Astrocyte (in vitro differentiated cells and primary cell): ENCODE measurements at regions not wholly inside any gene's neighbourhood (a gene's known extent, or its start where the extent isn't known, plus 50 kb on each side); places are given as distances from the start of the nearest gene placed in this dataset.

Experiments
- DNase-seq: peaks from one replicate; pipeline ENCODE4 v3.0.0-alpha.2; 2010; ENCODE audit warnings: low read depth
- FAIRE-seq: peaks from 2 replicates; lab custom pipeline; 2011; peaks lifted over from hg19 to GRCh38; lab: Jason Lieb, UNC
- H2AFZ ChIP-seq: 2 replicates; pipeline ENCODE4 v1.6.0; 2012; ENCODE audit warnings: low read depth, low read length, inconsistent platforms
- H3K27ac ChIP-seq: 2 replicates; pipeline ENCODE4 v1.5.1; 2011; ENCODE audit warnings: low read depth, low read length, inconsistent platforms
- H3K27me3 ChIP-seq: 2 replicates; pipeline ENCODE4 v1.6.0; 2011; ENCODE audit warnings: low read length, inconsistent platforms; ENCODE audit not compliant: insufficient read depth
- H3K36me3 ChIP-seq: 2 replicates; pipeline ENCODE4 v1.5.1; 2011; ENCODE audit warnings: low read length, inconsistent platforms; ENCODE audit not compliant: insufficient read depth
- H3K4me1 ChIP-seq: 2 replicates; pipeline ENCODE4 v1.5.1; 2011; ENCODE audit warnings: low read length, inconsistent platforms; ENCODE audit not compliant: insufficient read depth
- H3K4me2 ChIP-seq: 2 replicates; pipeline ENCODE4 v1.6.0; 2012; ENCODE audit warnings: low read length, inconsistent platforms
- H3K4me3 ChIP-seq: 2 replicates; pipeline ENCODE4 v1.5.1; 2011; ENCODE audit warnings: low read depth, mild to moderate bottlenecking, low read length, inconsistent platforms; ENCODE audit not compliant: insufficient read depth
- H3K79me2 ChIP-seq: 2 replicates; pipeline ENCODE4 v1.6.0; 2012; ENCODE audit warnings: mild to moderate bottlenecking, low read length, inconsistent platforms; ENCODE audit not compliant: insufficient read depth
- H3K9ac ChIP-seq: 2 replicates; pipeline ENCODE4 v1.6.0; 2012; ENCODE audit warnings: mild to moderate bottlenecking, low read length, inconsistent platforms
- H3K9me3 ChIP-seq: 2 replicates; pipeline ENCODE4 v1.5.1; 2012; ENCODE audit warnings: low read depth, mild to moderate bottlenecking, low read length, inconsistent platforms; ENCODE audit not compliant: insufficient read depth
- H4K20me1 ChIP-seq: 2 replicates; pipeline ENCODE4 v1.6.0; 2012; ENCODE audit warnings: low read length, inconsistent platforms; ENCODE audit not compliant: insufficient read depth
- H3K27ac Mint-ChIP-seq: one replicate; pipeline ENCODE4 v1.8.0; 2021; ENCODE audit warnings: mild to moderate bottlenecking, mixed read lengths; ENCODE audit not compliant: unreplicated experiment
- H3K27me3 Mint-ChIP-seq: one replicate; pipeline ENCODE4 v1.8.0; 2021; ENCODE audit warnings: low read depth, mixed read lengths; ENCODE audit not compliant: unreplicated experiment
- H3K36me3 Mint-ChIP-seq: one replicate; pipeline ENCODE4 v1.8.0; 2021; ENCODE audit warnings: low read depth, mixed read lengths; ENCODE audit not compliant: unreplicated experiment
- H3K4me1 Mint-ChIP-seq: one replicate; pipeline ENCODE4 v1.8.0; 2021; ENCODE audit warnings: low read depth, mixed read lengths; ENCODE audit not compliant: unreplicated experiment
- H3K4me3 Mint-ChIP-seq: one replicate; pipeline ENCODE4 v1.8.0; 2021; ENCODE audit warnings: mild to moderate bottlenecking, moderate library complexity, mixed read lengths; ENCODE audit not compliant: unreplicated experiment
- H3K9me3 Mint-ChIP-seq: one replicate; pipeline ENCODE4 v1.8.0; 2021; ENCODE audit warnings: mild to moderate bottlenecking, mixed read lengths; ENCODE audit not compliant: unreplicated experiment
- EZH2 ChIP-seq: IDR thresholded peaks from 2 replicates; pipeline ENCODE4 v1.6.1; 2012; ENCODE audit warnings: mild to moderate bottlenecking, low read length, inconsistent platforms; ENCODE audit not compliant: insufficient read depth
- TF ChIP-seq, protein P1 (sequence below): IDR thresholded peaks from 2 replicates; pipeline ENCODE4 v1.5.1; 2011; ENCODE audit warnings: low read depth, mild to moderate bottlenecking, inconsistent platforms, low read length, moderate library complexity; ENCODE audit not compliant: insufficient read depth

DNA sequence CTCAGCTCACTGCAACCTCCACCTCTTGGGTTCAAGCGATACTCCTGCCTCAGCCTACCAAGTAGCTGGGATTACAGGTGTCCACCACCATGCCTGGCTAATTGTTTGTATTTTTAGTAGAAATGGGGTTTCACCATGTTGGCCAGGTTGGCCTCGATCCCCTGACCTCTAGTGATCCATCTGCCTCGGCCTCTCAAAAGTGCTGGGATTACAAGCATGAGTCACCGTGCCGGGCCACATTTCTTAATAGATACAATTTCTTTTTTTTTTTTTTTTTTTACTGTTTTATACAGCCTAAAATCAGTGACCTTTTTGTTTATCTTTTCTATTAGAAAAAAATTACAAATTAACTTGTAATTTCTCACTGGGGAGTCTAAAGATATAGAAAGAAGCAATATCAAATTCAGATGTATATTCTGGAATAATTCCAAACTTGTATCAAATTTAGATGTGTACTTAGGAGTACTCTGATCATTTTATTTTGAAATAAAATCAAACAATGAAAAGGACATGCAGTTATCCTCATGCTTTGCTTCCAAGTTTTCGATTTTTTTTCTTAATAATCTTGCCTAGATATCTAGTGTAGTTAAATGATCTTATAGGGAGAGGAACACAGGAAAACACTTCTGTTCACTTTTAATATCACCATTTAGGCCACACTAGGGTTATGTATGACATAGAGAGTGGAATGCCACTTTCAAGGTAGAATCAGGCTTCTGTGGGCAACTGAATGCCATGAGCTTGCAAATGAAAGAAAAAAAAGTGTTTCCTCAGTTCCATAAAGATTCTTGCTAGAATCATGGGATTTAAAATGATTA is 1089.3 kb downstream of the SUCLG1 start:
- H2AFZ ChIP-seq = no peak overlapping the region

DNA sequence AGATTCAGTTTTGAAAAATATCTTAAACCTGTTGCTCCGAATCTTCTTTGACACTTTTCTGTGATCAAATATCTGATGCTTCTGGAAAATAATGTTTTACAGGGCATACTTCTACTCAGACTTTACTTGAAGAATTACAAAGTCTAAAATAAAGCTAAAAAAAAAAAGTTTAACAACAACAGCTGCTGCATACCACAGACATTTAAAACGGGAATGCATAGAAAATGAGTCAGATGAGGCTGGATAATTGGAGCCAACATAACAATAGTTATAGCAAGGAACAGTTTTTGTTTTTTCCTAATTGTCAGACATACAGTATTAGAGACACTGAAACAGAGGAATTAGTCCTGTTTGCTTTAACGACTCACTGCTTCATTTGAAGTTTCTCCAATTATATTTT is 1090.2 kb downstream of the SUCLG1 start:
- H3K27ac Mint-ChIP-seq = no peak overlapping the region
- Histone ChIP-seq H3K27me3 (no peaks in the 10 kb centered on the region), H3K27ac (no peak overlapping the region), H3K4me3 (no peak overlapping the region), H3K79me2 (no peaks in the 10 kb centered on the region), H2AFZ (no peak overlapping the region), H3K9ac (no peak overlapping the region), H4K20me1 (no peaks in the 10 kb centered on the region), H3K4me2 (no peak overlapping the region), H3K4me1 (peaks cover 3% of the 10 kb centered on the region), H3K36me3 (no peaks in the 10 kb centered on the region), H3K9me3 (no peaks in the 10 kb centered on the region)
- peak; percentile 43 for FAIRE-seq
- H3K27me3 Mint-ChIP-seq = no peaks in the 10 kb centered on the region
- no peaks in the 10 kb centered on the region for H3K36me3 Mint-ChIP-seq
- H3K4me3 Mint-ChIP-seq = no peak overlapping the region
- TF ChIP-seq, protein P1, sequence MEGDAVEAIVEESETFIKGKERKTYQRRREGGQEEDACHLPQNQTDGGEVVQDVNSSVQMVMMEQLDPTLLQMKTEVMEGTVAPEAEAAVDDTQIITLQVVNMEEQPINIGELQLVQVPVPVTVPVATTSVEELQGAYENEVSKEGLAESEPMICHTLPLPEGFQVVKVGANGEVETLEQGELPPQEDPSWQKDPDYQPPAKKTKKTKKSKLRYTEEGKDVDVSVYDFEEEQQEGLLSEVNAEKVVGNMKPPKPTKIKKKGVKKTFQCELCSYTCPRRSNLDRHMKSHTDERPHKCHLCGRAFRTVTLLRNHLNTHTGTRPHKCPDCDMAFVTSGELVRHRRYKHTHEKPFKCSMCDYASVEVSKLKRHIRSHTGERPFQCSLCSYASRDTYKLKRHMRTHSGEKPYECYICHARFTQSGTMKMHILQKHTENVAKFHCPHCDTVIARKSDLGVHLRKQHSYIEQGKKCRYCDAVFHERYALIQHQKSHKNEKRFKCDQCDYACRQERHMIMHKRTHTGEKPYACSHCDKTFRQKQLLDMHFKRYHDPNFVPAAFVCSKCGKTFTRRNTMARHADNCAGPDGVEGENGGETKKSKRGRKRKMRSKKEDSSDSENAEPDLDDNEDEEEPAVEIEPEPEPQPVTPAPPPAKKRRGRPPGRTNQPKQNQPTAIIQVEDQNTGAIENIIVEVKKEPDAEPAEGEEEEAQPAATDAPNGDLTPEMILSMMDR = no peak
- no peak for TF ChIP-seq EZH2
- peak; percentile 0 for DNase-seq
- H3K9me3 Mint-ChIP-seq = no peaks in the 10 kb centered on the region
- H3K4me1 Mint-ChIP-seq = peaks cover 5% of the 10 kb centered on the region

More for the DNA sequence above, 1089.3 kb downstream of the SUCLG1 start:
- no peak for TF ChIP-seq EZH2
- TF ChIP-seq, protein P1 = no peak
- Histone ChIP-seq H3K27me3 (no peaks in the 10 kb centered on the region), H3K9ac (no peak overlapping the region), H4K20me1 (no peaks in the 10 kb centered on the region), H3K27ac (no peak overlapping the region), H3K9me3 (no peaks in the 10 kb centered on the region), H3K79me2 (no peaks in the 10 kb centered on the region), H3K4me1 (peaks cover 3% of the 10 kb centered on the region), H3K36me3 (no peaks in the 10 kb centered on the region), H3K4me2 (no peak overlapping the region), H3K4me3 (no peak overlapping the region)
- no peaks in the 10 kb centered on the region for H3K27me3 Mint-ChIP-seq
- H3K9me3 Mint-ChIP-seq = no peaks in the 10 kb centered on the region
- peaks cover 3% of the 10 kb centered on the region for H3K4me1 Mint-ChIP-seq
- no peak overlapping the region for H3K4me3 Mint-ChIP-seq
- no peaks in the 10 kb centered on the region for H3K36me3 Mint-ChIP-seq
- FAIRE-seq = no peak
- DNase-seq = no peak
- H3K27ac Mint-ChIP-seq = no peak overlapping the region

DNA sequence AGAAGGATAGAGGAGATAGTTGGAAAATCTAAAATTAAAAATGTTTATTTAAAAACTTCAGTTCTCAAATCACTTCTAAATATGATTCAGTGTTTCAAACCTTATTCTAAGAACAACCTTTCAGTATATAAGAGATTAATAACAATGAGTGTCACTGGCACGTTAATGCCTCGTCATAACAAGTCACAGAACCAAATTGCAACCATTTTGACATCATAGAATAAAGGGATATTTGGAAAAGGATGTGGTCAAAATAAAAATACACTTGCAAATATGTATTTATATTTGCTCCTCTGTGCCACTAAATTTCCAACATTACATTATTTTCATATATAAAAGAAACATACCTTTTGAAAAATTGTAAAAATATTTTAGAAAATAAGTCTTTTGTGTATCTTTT is 1090.6 kb downstream of the SUCLG1 start:
- H3K27ac ChIP-seq = no peak overlapping the region
- peaks cover 3% of the 10 kb centered on the region for H3K4me1 ChIP-seq
- Mint-ChIP-seq H3K9me3 (no peaks in the 10 kb centered on the region), H3K36me3 (no peaks in the 10 kb centered on the region), H3K4me3 (no peak overlapping the region), H3K27me3 (no peaks in the 10 kb centered on the region), H3K4me1 (peaks cover 5% of the 10 kb centered on the region), H3K27ac (no peak overlapping the region)
- TF ChIP-seq EZH2 = no peak
- TF ChIP-seq, protein P1 = no peak
- no peak for FAIRE-seq
- no peak overlapping the region for H3K4me2 ChIP-seq
- no peak overlapping the region for H3K4me3 ChIP-seq
- DNase-seq = no peak
- H3K36me3 ChIP-seq = no peaks in the 10 kb centered on the region
- H3K9ac ChIP-seq = no peak overlapping the region
- no peaks in the 10 kb centered on the region for H3K9me3 ChIP-seq
- no peak overlapping the region for H2AFZ ChIP-seq
- H3K79me2 ChIP-seq = no peaks in the 10 kb centered on the region
- H3K27me3 ChIP-seq = no peaks in the 10 kb centered on the region
- no peaks in the 10 kb centered on the region for H4K20me1 ChIP-seq
